ENCODE measurements at regions not wholly inside any gene's neighbourhood (a gene's known extent, or its start where the extent isn't known, plus 50 kb on each side); places are given as distances from the start of the nearest gene placed in this dataset.

GRCh38 chr2:116580209-116580608, 1234.3 kb upstream of the DDX18 start:
- no peaks in the 10 kb centered on the region for H3K27me3 ChIP-seq (ENCODE audit: control insufficient read depth in 3 of 3, insufficient read depth in 3 of 3, low read length in 3 of 3)
- 52 to 59% (median 58%) methylated on average over 3 of the region's 3 CpGs for WGBS, 3 donors
- H3K4me3 ChIP-seq (ENCODE audit: low read depth in 1 of 3, low read length in 3 of 3), result no peak overlapping the region
- no peaks in the 10 kb centered on the region for H3K4me1 ChIP-seq (ENCODE audit: control insufficient read depth in 3 of 3, insufficient read depth in 2 of 3, low read depth in 1 of 3, low read length in 2 of 3)
- DNase-seq, result no peak
- H3K36me3 ChIP-seq (ENCODE audit: control insufficient read depth in 3 of 3, insufficient read depth in 2 of 3, low read depth in 1 of 3, low read length in 3 of 3), result no peaks in the 10 kb centered on the region
- peaks cover 0 to 21% of the 10 kb centered on the region in 2 donors for H3K9me3 ChIP-seq (ENCODE audit: control insufficient read depth in 2 of 2, insufficient read depth in 1 of 2, low read depth in 1 of 2, low read length in 1 of 2)
- H3K27ac ChIP-seq (ENCODE audit: low read depth in 1 of 3, low read length in 2 of 3), result no peak overlapping the region
- no peak for FAIRE-seq

GRCh38 chr2:116582850-116583249, 1231.6 kb upstream of the DDX18 start:
- no peaks in the 10 kb centered on the region for H3K36me3 ChIP-seq (ENCODE audit: control insufficient read depth in 3 of 3, insufficient read depth in 2 of 3, low read depth in 1 of 3, low read length in 3 of 3)
- no peak overlapping the region for H3K4me3 ChIP-seq (ENCODE audit: low read depth in 1 of 3, low read length in 3 of 3)
- DNase-seq, result no peak
- H3K4me1 ChIP-seq (ENCODE audit: control insufficient read depth in 3 of 3, insufficient read depth in 2 of 3, low read depth in 1 of 3, low read length in 2 of 3), result no peaks in the 10 kb centered on the region
- 58 to 82% (median 73%) methylated on average over 2 of the region's 2 CpGs for WGBS, 3 donors
- H3K9me3 ChIP-seq (ENCODE audit: control insufficient read depth in 2 of 2, insufficient read depth in 1 of 2, low read depth in 1 of 2, low read length in 1 of 2), result peaks cover 0 to 2% of the 10 kb centered on the region in 2 donors
- no peaks in the 10 kb centered on the region for H3K27me3 ChIP-seq (ENCODE audit: control insufficient read depth in 3 of 3, insufficient read depth in 3 of 3, low read length in 3 of 3)
- H3K27ac ChIP-seq (ENCODE audit: low read depth in 1 of 3, low read length in 2 of 3), result no peak overlapping the region
- no peak for FAIRE-seq

GRCh38 chr2:116585669-116586327, 1228.7 kb upstream of the DDX18 start:
- H3K36me3 ChIP-seq (ENCODE audit: control insufficient read depth in 3 of 3, insufficient read depth in 2 of 3, low read depth in 1 of 3, low read length in 3 of 3), result no peaks in the 10 kb centered on the region
- no peak for FAIRE-seq
- H3K27me3 ChIP-seq (ENCODE audit: control insufficient read depth in 3 of 3, insufficient read depth in 3 of 3, low read length in 3 of 3), result no peaks in the 10 kb centered on the region
- H3K9me3 ChIP-seq (ENCODE audit: control insufficient read depth in 2 of 2, insufficient read depth in 1 of 2, low read depth in 1 of 2, low read length in 1 of 2), result peaks cover 0 to 2% of the 10 kb centered on the region in 2 donors
- DNase-seq, result no peak
- H3K27ac ChIP-seq (ENCODE audit: low read depth in 1 of 3, low read length in 2 of 3), result no peak overlapping the region
- H3K4me1 ChIP-seq (ENCODE audit: control insufficient read depth in 3 of 3, insufficient read depth in 2 of 3, low read depth in 1 of 3, low read length in 2 of 3), result no peaks in the 10 kb centered on the region
- no peak overlapping the region for H3K4me3 ChIP-seq (ENCODE audit: low read depth in 1 of 3, low read length in 3 of 3)
- 26 to 48% (median 27%) methylated on average over 2 of the region's 2 CpGs for WGBS, 3 donors

GRCh38 chr2:116586328-116586689, 1228.2 kb upstream of the DDX18 start:
- Histone ChIP-seq H3K4me1 (ENCODE audit: control insufficient read depth in 3 of 3, insufficient read depth in 2 of 3, low read depth in 1 of 3, low read length in 2 of 3) (no peaks in the 10 kb centered on the region), H3K4me3 (ENCODE audit: low read depth in 1 of 3, low read length in 3 of 3) (no peak overlapping the region), H3K27ac (ENCODE audit: low read depth in 1 of 3, low read length in 2 of 3) (no peak overlapping the region), H3K9me3 (ENCODE audit: control insufficient read depth in 2 of 2, insufficient read depth in 1 of 2, low read depth in 1 of 2, low read length in 1 of 2) (peaks cover 0 to 2% of the 10 kb centered on the region in 2 donors), H3K27me3 (ENCODE audit: control insufficient read depth in 3 of 3, insufficient read depth in 3 of 3, low read length in 3 of 3) (no peaks in the 10 kb centered on the region), H3K36me3 (ENCODE audit: control insufficient read depth in 3 of 3, insufficient read depth in 2 of 3, low read depth in 1 of 3, low read length in 3 of 3) (no peaks in the 10 kb centered on the region)
- FAIRE-seq (no peak), DNase-seq (no peak)
- 83 to 93% (median 91%) methylated on average over 1 of the region's 1 CpG for WGBS, 3 donors
